GM19328 (cell line): ENCODE measurements at regions not wholly inside any gene's neighbourhood (a gene's known extent, or its start where the extent isn't known, plus 50 kb on each side); places are given as distances from the start of the nearest gene placed in this dataset.

Experiments
- ATAC-seq: cut with Tn5 transposase; IDR thresholded peaks from one replicate; pipeline ENCODE4 v1.9.1; 2021; ENCODE audit warnings: mild to moderate bottlenecking, moderate library complexity; ENCODE audit not compliant: unreplicated experiment

DNA sequence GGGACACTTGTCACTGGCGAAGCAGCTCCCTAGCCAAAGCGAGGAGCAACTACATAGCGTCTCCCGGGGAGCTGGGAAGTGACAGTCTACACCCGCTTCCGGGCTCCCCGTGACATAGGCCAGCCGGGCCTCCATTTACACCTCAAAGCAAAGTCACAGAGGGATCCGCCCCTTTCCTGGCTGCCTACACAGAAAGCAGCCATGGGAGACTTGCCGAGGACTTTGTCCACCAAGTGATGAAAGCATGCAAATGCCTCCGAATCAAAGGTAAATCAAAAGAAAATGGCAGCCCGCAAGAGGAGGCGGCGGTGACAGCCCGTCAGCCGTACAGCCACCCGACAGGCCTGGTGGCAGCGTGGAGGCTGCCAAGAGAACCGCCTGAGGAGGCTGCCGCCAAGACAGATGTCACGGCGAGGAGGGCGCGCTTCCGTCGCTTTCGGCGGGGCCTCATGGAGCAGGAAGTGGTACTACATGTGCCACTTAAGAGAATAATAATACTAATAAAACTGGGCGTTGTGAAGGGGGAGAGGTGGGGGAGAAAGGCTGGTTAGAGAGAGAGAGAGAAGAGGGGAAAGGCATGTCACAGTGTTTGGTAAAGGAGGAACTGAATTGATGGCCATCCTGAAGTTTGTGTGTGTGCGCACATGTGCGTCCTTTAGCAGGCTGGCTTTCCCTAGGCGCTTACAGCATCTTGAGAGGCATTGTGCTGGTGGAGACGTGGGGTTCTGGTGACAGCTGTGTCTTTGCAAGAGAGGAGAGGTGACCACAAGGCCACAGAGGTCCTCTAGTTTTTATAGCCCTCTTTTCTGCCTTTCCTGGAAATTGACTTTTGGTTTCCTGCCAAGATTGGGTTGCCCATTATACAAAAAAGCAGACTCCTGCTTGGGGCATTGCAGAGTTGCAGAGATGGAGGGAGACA, 661.7 kb downstream of the VRK1 start:
- no peak for ATAC-seq

DNA sequence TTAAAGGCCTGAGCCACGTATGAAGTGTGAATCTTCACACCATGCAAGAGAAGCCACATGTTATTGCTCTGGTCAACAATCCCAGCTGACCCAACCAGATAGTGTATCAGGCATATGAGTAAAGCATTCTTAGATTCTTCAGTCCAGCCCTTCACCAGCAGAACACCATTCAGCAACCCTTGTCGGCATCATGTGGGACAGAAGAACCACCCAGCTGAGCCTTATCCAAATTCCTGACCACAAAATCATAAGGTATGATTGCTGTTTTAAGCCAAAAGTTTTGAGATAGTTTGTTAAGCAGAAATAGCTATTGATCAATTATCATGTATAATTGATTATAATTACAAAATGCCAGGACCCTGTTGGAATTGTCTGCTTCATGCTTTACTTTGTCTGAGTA, 664.9 kb downstream of the VRK1 start:
- ATAC-seq, result no peak

DNA sequence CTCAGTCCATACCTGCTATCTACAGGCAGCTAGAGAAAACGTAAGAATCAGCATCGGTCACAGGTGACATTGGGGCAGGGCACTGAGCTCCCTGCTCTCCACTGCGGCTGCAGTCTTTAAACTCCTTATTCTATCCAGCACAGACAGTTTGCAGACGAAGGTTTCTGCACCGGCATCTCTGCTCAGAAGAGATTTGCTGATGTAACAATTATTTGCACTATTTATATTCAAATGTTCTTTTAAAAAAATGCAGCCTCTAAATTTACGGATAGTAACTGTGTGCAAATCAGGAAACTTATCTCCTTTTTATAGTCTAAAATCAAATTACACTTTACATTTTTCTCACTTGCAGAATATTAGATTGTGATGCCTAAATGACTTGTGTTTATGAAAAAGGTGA, 671.0 kb downstream of the VRK1 start:
- no peak for ATAC-seq

DNA sequence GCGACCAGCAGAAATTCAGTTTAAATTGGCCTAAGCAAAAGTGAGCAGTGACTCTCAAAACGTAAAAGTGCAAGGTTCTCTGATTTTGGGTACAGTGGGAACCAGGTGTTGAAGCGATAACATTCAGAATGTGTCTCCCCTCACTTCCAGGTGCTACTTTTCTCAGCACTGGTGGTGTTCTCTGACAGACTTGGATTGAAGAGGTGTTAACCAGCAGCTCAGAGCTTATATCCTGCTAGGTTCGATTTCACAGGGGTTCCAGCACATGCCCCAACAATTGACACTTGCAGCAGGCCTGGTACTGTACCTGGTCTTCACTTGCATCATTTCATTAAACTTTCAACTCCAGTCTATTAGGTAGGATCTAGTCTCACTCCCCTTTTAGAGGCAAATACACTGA, 680.2 kb downstream of the VRK1 start:
- ATAC-seq, result no peak

DNA sequence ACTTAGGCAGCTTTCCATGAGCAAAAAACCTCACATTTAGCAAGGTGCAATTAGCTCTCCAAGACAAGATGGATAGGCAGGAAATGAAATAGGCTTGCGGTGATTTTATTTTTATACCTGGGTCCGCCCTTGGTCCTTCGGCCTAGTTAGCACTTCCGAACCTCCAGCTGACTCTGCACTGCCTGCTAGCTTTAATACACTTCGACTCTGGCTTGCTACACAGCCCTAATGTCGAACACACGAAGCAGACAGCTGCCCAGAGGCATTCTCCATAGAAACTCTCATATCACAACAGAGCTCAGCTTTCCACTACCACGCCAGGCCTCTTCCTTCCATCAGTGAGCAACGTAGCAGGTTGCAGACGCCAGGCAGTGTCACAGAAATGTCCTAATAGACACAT, 688.0 kb downstream of the VRK1 start:
- no peak for ATAC-seq

GRCh38 chr14:97486601-97487120, 689.5 kb downstream of the VRK1 start:
- no peak for ATAC-seq

GRCh38 chr14:97489750-97490149, 692.6 kb downstream of the VRK1 start:
- no peak for ATAC-seq

GRCh38 chr14:97490521-97491070, 693.4 kb downstream of the VRK1 start:
- ATAC-seq, result no peak

GRCh38 chr14:97491697-97492096, 694.5 kb downstream of the VRK1 start:
- ATAC-seq, result no peak

GRCh38 chr14:97499790-97500481, 702.8 kb downstream of the VRK1 start:
- ATAC-seq, result no peak

DNA sequence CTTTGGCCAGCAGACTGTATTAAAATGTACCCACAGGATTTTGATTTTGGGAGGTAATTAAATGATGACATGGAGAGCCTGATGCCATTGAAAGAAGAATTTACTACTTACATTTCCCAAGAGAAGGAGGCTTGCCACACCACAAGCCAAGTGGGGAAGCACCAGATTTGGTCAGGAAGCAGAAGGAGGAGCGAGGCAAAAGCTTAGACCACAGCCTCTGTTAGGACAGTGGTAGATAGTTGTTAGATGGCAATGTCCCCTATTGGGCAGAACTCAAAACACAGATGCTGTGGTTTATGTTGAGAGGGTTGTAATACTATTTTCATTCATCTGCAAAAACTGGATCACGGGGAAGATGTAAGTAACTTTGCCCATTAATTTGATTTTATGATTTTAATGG, 709.4 kb downstream of the VRK1 start:
- ATAC-seq, result no peak

- no peak for ATAC-seq
These were observed 716.7 kb downstream of the VRK1 start for GRCh38 chr14:97513891-97514290.

GRCh38 chr14:97517566-97518234, 720.5 kb downstream of the VRK1 start:
- ATAC-seq, result no peak

DNA sequence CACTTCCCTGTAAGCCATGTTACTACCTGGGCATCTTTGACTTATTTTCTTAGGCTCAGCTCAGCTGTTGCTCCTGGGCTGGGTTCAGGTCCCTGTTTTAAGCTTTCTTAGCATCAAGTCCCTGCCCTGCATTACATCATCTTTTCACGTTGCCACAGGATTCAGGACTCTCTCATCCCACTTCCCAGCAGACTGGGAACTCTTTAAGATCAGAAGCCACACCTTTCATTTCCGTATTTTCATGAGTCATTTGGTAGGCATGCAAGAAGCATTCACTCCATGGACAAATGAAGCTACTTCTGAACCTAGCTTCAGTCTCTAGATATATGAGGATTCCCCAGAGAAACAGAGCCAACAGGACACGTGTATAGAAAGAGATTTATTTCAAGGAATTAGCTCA, 726.8 kb downstream of the VRK1 start:
- no peak for ATAC-seq

- ATAC-seq, result no peak
These were observed 727.6 kb downstream of the VRK1 start for GRCh38 chr14:97524589-97525319.

- no peak for ATAC-seq
These were observed 730.8 kb downstream of the VRK1 start for GRCh38 chr14:97527993-97528392.

- ATAC-seq, result no peak
These were observed 734.9 kb downstream of the VRK1 start for GRCh38 chr14:97532052-97532451.

GRCh38 chr14:97536421-97536820, 739.2 kb downstream of the VRK1 start:
- ATAC-seq, result no peak

DNA sequence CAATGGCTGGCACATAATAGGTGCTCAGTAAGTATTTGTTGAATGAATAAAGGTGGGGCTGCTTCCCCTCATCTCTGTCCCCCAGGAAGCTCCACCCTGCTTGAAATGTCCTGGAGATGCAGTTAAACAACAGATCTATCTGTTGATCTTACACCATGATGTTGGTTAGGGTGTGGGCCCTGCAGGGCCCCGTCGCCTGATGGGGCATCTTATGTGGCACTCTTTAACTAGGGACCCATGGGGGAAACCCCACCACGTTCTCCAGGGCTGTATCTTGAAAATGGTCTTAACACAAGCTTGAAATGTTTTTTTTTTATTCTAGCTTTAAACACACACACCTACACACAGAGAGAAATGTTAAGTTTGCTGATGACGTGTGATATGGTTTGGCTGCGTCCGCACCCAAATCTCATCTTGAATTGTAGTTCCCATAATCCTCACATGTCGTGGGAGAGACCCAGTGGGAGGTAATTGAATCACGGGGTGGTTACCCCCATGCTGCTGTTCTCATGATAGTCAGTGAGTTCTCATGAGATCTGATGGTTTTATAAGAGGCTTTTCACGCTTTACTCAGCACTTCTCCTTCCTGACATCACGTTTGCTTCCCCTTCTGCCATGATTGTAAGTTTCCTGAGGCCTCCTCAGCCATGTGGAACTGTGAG, 741.7 kb downstream of the VRK1 start:
- no peak for ATAC-seq

DNA sequence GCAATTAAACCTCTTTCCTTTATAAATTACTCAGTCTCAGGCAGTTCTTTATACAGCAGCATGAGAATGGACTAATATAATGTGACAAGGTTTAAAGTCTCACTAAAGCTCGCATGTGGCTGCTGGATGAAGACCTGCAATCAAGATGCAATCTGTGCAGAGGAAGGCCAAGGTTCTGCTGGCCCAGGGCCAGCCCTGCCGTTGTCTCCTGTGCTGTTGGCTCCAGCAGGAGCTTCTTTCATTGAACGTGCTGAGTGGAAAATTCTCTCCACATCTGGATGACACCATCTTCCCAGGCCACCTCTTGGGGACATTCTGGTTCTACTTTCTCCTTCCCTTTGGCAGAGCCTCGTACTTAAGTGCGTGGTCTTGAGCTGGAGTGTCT, 742.2 kb downstream of the VRK1 start:
- ATAC-seq, result no peak
